Hematopoietic multipotent progenitor cell treated with erythropoietin and hydrocortisone succinate and interleukin-3 and kit ligand, for 8 days (in vitro differentiated cells): ENCODE measurements at regions not wholly inside any gene's neighbourhood (a gene's known extent, or its start where the extent isn't known, plus 50 kb on each side); places are given as distances from the start of the nearest gene placed in this dataset.

Experiments used
- DNase-seq: peaks from one replicate; pipeline ENCODE4 v3.0.0-alpha.2; 2015

DNA sequence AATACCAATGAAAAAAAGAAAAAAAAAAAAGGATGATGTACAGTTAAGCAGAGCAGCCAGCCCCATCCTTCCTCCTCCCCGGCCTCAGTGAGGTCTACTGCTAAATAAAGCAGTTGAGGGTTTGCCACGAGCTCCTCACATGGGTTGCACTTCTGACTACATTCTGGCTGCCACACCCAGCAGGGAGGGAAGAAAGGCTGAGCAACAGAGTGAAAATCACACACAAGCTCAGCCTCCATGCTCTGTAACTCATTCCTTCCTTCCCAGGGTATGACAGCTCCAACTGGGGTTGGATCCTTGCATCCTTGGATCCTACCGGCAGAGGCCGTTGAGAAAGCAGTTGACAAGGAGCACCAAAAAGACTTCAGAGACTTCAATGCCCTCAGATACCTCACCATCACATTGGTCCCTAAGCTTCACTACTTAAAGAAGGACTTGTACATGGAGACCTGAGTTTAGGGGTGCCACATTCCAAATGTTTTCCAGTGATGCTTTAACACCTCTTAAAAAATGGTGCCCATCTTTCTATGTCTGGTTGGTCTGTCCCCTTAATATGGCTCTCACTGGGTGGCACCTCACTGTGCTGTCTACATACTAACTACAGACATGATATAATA lies 52.9 kb upstream of the PIK3CG start:
- no peak for DNase-seq

DNA sequence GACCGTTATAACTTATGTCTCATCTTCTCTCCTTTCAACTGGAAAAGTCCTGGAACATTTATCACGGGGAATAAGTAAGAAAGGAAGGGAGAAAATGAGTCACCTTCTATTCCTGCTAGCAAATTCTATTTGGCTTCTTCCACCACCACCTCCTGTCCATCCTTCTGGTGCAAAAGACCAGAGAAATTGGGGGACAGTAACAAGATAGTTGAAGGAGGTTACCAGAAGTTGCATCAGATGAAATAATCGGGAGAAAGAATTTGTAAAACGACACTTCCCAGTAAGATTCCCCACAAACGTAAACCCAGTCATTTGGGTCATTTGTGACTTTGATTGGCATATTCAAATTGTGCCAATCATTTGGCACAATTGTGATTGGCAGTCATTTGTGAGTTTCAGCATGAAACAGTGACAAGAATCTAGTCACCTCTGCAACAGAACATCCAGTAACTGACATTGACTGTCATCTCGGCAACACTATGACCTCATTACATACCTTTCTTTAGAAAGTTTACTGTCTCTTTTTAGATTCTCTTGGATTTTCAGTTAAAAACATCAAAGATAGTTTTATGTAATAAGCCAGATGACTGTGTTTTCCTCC lies 51.3 kb upstream of the PIK3CG start:
- no peak for DNase-seq

DNA sequence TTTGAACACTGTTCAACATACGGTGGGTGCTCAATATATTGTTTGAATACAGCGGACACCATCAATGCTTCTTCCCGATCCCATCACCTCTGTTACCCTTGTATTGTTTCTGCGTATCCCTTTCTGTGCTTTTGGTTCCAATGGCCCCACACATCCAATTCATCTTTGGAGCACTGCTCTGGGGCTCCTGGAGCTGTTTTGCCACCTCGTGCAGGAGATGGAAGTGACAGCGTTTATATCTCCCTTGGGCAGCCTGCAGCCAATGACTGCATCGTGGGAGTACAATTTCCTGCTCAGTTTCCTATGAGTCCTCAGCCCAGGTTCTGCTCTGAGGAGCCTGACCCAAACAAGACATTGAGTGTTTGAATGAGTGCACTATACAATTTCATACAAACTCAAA lies 50.2 kb upstream of the PIK3CG start:
- no peak for DNase-seq
